NCI-H146 treated with DMSO at 0.1 percent for 48 hours (cell line): ENCODE measurements at regions not wholly inside any gene's neighbourhood (a gene's known extent, or its start where the extent isn't known, plus 50 kb on each side); places are given as distances from the start of the nearest gene placed in this dataset.

Experiments
- DNase-seq: peaks from one replicate; lab custom pipeline; 2025; ENCODE audit not compliant: unreplicated experiment; lab: John Stamatoyannopoulos, UW

GRCh38 chr13:106702505-106702904 is 134.6 kb upstream of the ARGLU1 start:
- DNase-seq = no peak

- DNase-seq = no peak
Measured at GRCh38 chr13:106701771-106702341, 133.9 kb upstream of the ARGLU1 start.

- DNase-seq = no peak
Measured at GRCh38 chr13:106700439-106700838, 132.5 kb upstream of the ARGLU1 start.

DNA sequence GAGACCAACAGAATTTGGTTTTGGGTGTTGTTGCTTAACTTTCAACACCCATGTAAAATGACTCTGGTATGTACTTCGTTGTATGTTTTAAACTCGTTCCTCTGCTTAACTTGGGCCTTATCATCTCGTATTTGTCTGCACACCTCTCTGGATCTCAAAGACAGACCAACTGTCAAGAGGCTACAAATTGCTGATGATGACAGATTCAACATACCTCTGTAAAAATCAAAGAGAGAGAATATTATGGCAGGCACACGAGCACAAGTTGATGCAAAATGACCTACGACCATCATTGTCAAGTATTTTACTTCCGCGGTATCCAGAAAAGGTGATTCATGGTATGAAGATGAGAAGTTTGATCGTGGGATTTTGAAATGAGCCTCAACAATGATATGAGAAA is 132.1 kb upstream of the ARGLU1 start:
- DNase-seq = no peak

- no peak for DNase-seq
Measured at GRCh38 chr13:106699311-106699710, 131.4 kb upstream of the ARGLU1 start.

DNA sequence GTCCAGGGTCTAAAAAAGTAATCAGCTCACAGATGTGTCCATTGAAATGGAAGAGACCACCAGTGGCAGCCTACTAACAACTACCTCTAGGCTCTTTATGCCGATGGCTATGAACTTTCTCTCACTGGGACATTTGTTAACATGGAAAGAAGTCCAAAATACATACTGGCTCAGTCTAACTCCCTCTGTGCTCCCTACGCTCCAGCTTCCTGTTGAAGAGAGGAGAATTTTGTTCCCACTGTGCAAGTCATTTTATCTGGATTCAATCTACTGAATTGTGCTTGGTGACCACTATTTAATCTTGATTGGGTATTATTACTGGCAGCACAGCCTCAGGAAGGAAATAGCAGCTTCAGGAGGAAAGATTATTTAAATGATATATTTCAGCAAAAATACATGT is 128.8 kb upstream of the ARGLU1 start:
- DNase-seq = no peak

DNA sequence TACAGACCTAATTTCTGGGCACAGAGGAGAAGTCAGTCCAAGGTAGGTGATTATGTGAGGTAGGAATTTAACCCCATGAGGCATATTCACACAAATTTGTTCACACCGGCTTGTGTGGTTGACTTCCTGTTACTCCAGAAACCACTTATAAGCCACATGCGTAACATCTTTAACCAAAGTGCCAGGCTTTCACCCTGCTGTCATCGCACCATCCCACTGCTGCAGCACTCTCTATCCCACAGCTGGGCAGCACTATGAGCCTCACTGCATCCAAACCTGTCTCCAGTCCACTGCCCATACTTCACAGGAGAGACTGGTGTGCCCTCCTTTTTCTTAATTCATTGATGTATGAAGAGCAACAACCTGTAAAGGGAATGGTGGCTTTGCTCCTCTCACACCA is 128.2 kb upstream of the ARGLU1 start:
- no peak for DNase-seq

- DNase-seq = no peak
Measured at GRCh38 chr13:106695139-106695538, 127.2 kb upstream of the ARGLU1 start.

DNA sequence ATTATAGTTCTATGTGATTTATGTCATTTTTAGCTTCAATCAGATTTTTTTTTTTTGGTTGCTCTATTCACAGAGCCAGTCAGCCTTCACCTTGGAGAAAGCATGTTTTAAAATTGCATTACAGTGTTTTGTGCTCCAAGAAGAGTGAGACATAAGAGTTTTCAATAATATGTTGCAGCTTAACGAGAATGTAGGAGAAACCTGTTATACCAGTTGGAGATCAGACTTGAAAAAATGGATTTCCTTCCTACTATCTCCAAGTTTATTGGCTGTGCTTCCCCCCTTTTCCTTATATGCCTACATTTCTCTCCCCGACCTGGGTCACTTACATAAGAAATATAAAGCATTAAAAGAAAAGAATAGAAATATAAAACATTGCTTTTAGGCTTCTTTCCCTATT is 123.9 kb upstream of the ARGLU1 start:
- no peak for DNase-seq

GRCh38 chr13:106691341-106691740 is 123.4 kb upstream of the ARGLU1 start:
- DNase-seq = no peak

DNA sequence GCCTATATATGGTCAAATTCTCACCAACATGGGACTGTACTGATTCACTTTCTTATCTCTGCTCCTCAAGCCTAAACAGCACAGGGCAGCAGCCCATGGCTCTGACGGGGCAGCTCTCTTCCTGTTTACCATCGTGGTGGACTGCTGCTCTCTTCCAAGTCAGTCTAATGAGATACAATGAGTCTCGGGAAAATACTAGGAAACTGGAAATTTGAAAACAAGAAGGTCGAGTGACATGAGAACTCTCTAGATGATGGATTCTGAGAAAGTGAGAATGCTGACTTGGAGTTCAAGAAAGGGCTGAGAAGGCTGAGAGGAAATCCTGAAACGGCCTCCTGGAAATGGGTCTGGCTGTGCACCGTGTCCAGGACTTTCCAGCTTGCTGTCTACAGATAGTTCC is 122.8 kb upstream of the ARGLU1 start:
- DNase-seq = no peak

DNA sequence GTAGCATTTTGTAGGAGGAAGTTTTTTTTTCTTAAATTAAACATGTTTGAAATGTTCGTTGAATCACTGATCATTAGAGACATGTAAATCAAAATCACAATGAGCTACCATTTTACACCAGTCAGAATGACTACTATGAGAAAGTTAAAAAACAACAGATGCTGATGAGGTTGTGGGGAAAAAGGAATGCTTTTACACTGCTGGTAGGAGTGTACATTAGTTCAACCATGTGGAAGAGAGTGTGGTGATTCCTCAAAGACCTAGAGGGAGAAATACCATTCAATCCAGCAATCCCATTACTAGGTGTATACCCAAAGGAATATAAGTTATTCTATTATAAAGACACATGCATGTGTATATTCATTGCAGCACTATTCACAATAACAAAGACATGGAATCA is 122.0 kb upstream of the ARGLU1 start:
- no peak for DNase-seq

DNA sequence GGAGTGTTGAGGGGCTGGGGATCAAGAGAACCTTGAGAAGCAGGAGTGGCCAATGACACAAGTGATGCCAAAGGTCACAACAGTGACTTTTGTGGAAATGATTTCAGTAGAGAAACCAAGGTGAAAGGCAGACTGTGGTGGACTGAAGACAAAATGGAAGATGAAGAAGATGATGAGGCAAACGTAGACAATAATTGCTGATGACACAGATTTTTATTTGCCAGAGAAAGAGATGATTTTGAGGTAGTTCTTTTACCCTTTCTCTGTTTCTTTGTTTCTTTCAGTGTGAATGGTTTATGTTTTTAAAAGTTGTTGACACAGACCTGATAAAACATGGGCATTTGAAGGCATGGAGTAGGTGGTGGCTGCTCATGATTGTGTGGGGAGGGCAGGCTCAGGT is 121.0 kb upstream of the ARGLU1 start:
- no peak for DNase-seq

DNA sequence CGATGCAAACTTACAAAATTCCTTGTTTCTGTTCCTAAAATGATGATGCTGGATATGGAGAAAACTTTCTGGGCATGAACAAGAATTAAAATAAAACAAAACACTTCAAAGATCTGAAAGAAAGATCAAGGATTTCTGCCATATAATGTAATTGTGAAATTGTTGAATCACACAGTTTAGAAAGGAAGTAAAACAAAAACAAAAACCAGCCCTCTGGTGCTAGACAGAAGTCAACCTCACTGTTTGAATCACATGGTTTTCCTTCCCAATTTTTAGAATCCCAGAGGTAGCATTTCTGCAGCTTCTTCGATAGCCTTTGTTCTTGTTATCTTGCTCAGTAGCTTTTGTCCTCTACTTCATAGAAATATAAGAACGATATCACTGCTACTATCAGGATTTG is 118.2 kb upstream of the ARGLU1 start:
- DNase-seq = no peak

DNA sequence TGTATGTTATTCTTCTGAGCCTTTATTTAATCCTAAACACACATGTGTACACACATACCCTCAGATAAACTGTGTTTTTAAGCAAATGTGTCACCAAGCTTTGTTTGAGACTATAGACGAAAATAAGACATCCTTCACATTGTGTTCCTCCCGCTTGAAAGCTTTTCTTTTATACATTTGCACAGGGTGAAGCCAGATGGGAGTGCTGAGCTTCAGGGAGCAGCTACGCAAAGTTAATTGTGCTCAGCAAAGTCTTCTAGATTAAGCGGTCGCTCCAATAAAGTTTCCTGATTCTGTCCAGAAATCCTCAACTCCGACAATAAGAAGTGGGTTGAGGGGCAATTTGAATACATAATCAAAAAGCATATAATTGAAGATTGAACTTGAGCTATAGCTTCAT is 117.2 kb upstream of the ARGLU1 start:
- DNase-seq = no peak

- DNase-seq = no peak
Measured at GRCh38 chr13:106683918-106684317, 116.0 kb upstream of the ARGLU1 start.

GRCh38 chr13:106683179-106683578 is 115.2 kb upstream of the ARGLU1 start:
- no peak for DNase-seq

DNA sequence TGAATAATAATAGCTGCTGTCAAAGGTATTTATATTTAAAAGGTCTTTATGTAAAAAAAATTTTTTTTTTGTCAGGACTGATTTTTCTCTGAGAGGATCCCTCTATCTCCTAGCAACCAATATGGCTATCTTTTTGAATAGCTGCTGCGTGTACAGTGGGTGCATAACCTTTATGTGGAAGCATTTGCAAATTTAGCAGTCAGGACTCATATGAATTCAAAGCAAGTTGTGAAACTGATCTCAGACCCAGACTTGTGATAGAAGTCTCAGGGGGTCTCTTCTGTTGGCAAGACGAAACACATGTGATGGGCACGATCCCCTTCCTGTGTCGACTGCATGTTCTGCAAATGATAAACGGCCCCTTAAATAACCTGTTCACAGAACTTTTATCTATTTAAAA is 114.1 kb upstream of the ARGLU1 start:
- DNase-seq = no peak

- no peak for DNase-seq
Measured at GRCh38 chr13:106681536-106681935, 113.6 kb upstream of the ARGLU1 start.

- no peak for DNase-seq
Measured at GRCh38 chr13:106680796-106681472, 113.0 kb upstream of the ARGLU1 start.

DNA sequence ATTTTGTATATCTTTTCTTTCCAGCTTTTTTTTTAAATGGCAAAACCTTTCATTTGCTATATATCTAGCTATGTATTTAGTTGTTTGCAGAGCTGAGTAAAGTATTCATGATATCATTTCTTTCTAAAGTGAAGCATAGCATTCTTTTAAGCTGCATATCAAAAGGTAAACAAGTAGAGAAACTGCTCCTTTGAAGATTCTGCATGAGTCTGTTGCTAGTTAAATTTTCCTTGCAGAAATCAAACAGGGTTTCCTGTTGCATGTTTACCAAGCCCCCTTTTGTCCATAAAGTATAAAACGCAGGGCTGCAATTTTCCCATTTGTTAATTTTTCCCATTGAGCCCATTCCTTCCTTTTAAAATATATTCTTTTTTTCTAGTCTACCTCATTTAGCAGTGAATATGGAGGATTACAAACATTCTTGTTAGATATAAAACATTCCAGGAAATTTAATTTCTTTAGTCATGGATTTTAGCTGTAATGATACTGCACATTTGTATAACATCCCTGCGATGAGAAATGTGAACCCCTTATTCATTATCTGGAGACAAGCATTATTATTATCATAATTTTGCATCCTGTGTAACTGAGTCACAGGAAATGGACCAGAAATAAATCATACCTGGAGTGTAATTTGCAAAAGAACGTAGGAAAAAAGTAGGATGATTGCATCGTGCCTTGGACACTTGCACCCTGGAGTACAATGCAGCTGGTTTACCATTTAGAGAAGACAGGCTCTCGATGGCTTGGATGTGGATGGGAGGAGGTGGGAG is 110.9 kb upstream of the ARGLU1 start:
- DNase-seq = no peak

DNA sequence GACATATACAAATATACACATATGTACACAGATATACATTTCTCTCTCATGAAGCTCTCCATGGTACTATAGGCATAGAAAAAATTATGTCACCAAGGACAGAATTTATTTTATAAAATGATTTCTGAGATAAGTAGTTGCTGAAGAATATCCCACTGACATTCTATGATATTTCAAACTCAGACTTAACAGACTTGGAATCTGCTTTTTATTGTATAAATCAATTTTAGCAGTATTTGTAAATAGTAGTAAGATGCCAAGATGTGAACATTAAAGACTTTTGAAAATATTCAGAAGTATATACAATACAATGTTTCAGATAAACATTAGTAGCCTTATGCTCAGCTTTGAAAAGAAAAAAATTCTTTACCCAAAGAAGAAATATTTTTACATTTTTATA is 107.4 kb upstream of the ARGLU1 start:
- no peak for DNase-seq
